ENCODE measurements at regions not wholly inside any gene's neighbourhood (a gene's known extent, or its start where the extent isn't known, plus 50 kb on each side); places are given as distances from the start of the nearest gene placed in this dataset.

DNA sequence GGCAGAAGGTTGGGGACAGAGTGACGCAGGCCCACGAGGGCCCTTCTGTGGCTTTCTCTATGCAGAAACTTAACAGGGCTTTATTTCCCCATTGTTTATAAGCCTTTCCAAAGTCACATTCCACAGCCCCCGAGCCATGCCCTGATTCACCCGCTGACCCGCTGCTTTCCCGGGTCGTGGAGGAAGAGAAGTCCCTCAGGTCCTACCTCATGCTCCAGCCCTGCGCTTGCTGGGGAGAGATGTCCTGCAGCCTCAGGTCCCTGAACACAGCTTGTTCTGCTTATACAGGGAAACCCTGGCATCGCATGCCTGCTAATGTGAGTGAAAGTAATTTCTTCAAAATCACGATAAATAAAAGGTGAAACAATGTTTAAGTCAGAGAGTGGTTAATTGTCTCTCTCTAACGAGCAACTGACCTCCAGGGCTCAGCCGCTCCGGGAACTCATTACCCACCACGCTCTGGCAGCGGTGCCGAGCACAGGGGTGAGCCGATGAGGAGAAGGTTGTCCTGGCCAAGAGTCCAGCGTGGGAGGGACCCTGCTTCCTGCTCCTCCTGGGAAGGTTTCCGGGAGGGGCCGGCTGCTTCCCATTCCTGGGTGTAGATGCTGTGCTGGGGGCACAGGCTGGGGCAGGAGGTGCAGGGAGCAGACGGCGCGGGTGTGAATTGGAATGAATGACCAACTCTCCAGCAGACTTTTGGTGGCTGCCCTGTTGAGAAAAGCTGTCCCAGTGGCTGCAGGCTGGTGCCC, 595.2 kb downstream of the BRD1 start:
- no peak for DNase-seq (ENCODE audit: low read depth, low spot score)
- TF ChIP-seq, protein P1, sequence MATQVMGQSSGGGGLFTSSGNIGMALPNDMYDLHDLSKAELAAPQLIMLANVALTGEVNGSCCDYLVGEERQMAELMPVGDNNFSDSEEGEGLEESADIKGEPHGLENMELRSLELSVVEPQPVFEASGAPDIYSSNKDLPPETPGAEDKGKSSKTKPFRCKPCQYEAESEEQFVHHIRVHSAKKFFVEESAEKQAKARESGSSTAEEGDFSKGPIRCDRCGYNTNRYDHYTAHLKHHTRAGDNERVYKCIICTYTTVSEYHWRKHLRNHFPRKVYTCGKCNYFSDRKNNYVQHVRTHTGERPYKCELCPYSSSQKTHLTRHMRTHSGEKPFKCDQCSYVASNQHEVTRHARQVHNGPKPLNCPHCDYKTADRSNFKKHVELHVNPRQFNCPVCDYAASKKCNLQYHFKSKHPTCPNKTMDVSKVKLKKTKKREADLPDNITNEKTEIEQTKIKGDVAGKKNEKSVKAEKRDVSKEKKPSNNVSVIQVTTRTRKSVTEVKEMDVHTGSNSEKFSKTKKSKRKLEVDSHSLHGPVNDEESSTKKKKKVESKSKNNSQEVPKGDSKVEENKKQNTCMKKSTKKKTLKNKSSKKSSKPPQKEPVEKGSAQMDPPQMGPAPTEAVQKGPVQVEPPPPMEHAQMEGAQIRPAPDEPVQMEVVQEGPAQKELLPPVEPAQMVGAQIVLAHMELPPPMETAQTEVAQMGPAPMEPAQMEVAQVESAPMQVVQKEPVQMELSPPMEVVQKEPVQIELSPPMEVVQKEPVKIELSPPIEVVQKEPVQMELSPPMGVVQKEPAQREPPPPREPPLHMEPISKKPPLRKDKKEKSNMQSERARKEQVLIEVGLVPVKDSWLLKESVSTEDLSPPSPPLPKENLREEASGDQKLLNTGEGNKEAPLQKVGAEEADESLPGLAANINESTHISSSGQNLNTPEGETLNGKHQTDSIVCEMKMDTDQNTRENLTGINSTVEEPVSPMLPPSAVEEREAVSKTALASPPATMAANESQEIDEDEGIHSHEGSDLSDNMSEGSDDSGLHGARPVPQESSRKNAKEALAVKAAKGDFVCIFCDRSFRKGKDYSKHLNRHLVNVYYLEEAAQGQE (IDR thresholded peaks at IDR 0.05; ENCODE audit: insufficient read depth in 1 of 2, low read depth in 2 of 2, low read length in 1 of 2), result no peak
- TF ChIP-seq SIN3A (IDR thresholded peaks at IDR 0.05; ENCODE audit: borderline replicate concordance, insufficient read depth, low read depth, low read length), result no peak
- TF ChIP-seq TCF7L2 (IDR thresholded peaks at IDR 0.05; ENCODE audit: low read depth, low read length), result no peak
- TF ChIP-seq, protein P2, sequence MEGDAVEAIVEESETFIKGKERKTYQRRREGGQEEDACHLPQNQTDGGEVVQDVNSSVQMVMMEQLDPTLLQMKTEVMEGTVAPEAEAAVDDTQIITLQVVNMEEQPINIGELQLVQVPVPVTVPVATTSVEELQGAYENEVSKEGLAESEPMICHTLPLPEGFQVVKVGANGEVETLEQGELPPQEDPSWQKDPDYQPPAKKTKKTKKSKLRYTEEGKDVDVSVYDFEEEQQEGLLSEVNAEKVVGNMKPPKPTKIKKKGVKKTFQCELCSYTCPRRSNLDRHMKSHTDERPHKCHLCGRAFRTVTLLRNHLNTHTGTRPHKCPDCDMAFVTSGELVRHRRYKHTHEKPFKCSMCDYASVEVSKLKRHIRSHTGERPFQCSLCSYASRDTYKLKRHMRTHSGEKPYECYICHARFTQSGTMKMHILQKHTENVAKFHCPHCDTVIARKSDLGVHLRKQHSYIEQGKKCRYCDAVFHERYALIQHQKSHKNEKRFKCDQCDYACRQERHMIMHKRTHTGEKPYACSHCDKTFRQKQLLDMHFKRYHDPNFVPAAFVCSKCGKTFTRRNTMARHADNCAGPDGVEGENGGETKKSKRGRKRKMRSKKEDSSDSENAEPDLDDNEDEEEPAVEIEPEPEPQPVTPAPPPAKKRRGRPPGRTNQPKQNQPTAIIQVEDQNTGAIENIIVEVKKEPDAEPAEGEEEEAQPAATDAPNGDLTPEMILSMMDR (IDR thresholded peaks at IDR 0.05), result no peak
- no peak for TF ChIP-seq POLR2AphosphoS5 (IDR thresholded peaks at IDR 0.05; ENCODE audit: low read depth, low read length)
- no peak for ATAC-seq
- CTCF ChIA-PET, result no interaction called here
- Histone ChIP-seq H3K27ac (ENCODE audit: low read length) (no peak overlapping the region), H3K9me3 (ENCODE audit: control insufficient read depth, insufficient read depth, low read depth, low read length) (no peaks in the 10 kb centered on the region), H3K27me3 (ENCODE audit: control insufficient read depth, insufficient read depth, low read length) (no peaks in the 10 kb centered on the region; the same call in 1 of the 2 replicates), H3K4me3 (ENCODE audit: low read depth in 2 of 2, low read length in 2 of 2) (no peak overlapping the region), H3K36me3 (ENCODE audit: control insufficient read depth, insufficient read depth, low read length) (no peaks in the 10 kb centered on the region), H3K4me1 (ENCODE audit: control insufficient read depth, insufficient read depth, low read length) (no peaks in the 10 kb centered on the region)
- in situ Hi-C loops (cut with HindIII; ENCODE audit: low pct_unique_long_range_greater_than_20kb, low sequenced_read_pairs), result no loop called here
- intact Hi-C loops (cut with micrococcal nuclease; ENCODE audit: unreplicated experiment), result no loop called here
- no TSS peak for BruUV-seq (replicated peaks)
- POLR2A ChIA-PET, result no interaction called here

DNA sequence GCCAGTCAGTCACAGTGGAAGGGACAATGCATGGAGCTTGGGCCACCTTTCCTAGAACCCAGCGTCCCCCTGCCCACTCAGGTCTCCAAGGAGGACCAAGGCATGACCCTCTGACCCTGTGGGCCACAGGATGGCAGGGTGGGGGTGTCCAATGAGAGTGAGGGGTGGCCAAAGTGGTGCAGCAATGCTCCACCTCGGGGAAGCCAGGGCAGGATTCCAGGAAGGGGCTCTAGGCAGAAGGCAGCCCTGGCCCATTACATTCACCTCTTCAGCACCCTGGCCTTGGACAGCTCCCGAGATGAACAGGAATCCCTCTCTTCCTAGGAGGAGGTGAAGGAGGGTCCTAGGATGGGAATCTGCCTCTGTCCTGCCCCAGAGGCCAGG, 597.5 kb downstream of the BRD1 start:
- CTCF ChIA-PET, result no interaction called here
- H3K27me3 ChIP-seq (ENCODE audit: control insufficient read depth, insufficient read depth, low read length), result peaks cover 3% of the 10 kb centered on the region
- H3K27ac ChIP-seq (ENCODE audit: low read length), result no peak overlapping the region
- no peak overlapping the region for H3K4me3 ChIP-seq (ENCODE audit: low read depth in 2 of 2, low read length in 2 of 2)
- intact Hi-C loops (cut with micrococcal nuclease; ENCODE audit: unreplicated experiment), result no loop called here
- TF ChIP-seq, protein P1 (IDR thresholded peaks at IDR 0.05; ENCODE audit: insufficient read depth in 1 of 2, low read depth in 2 of 2, low read length in 1 of 2), result peak; percentile 76 to 84
- TF ChIP-seq, protein P2 (IDR thresholded peaks at IDR 0.05), result no peak
- no peaks in the 10 kb centered on the region for H3K9me3 ChIP-seq (ENCODE audit: control insufficient read depth, insufficient read depth, low read depth, low read length)
- H3K36me3 ChIP-seq (ENCODE audit: control insufficient read depth, insufficient read depth, low read length), result no peaks in the 10 kb centered on the region
- no peak for ATAC-seq
- BruUV-seq (replicated peaks), result no TSS peak
- POLR2A ChIA-PET, result no interaction called here
- in situ Hi-C loops (cut with HindIII; ENCODE audit: low pct_unique_long_range_greater_than_20kb, low sequenced_read_pairs), result no loop called here
- H3K4me1 ChIP-seq (ENCODE audit: control insufficient read depth, insufficient read depth, low read length), result no peaks in the 10 kb centered on the region
- DNase-seq (ENCODE audit: low read depth, low spot score), result no peak

All from Panc1 (cell line).